ENCODE measurements at regions not wholly inside any gene's neighbourhood (a gene's known extent, or its start where the extent isn't known, plus 50 kb on each side); places are given as distances from the start of the nearest gene placed in this dataset.
"Not testable (repeated sequence)": the region's sequence is repeated elsewhere in the genome, so short reads cannot be mapped to it uniquely, and the experiment has no call there.

- not testable (repeated sequence) for DNase-seq
Measured at GRCh38 chr9:79500196-79500864, 71.4 kb upstream of the TLE4 start.

GRCh38 chr9:79501546-79501945, 70.2 kb upstream of the TLE4 start:
- no peak for DNase-seq

- no peak for DNase-seq
Measured at GRCh38 chr9:79507801-79508200, 64.0 kb upstream of the TLE4 start.

- DNase-seq, result no peak
Measured at GRCh38 chr9:79512251-79512650, 59.5 kb upstream of the TLE4 start.
